Lower leg skin (tissue), 4 donors: ENCODE measurements at regions not wholly inside any gene's neighbourhood (a gene's known extent, or its start where the extent isn't known, plus 50 kb on each side); places are given as distances from the start of the nearest gene placed in this dataset.
"Not testable (repeated sequence)": the region's sequence is repeated elsewhere in the genome, so short reads cannot be mapped to it uniquely, and the experiment has no call there.

Experiments used
- DNase-seq, 2 donors: peaks; one replicate each; pipeline ENCODE4 v3.0.0-alpha.2; 2019; ENCODE audit warnings: low spot score in 2 of 2
- H3K4me3 ChIP-seq: fragments of 200-600 bp; sonication (generic); 2 replicates; pipeline ENCODE4 v1.5.1; 2017; ENCODE audit warnings: mild to moderate bottlenecking, low read depth; ENCODE audit not compliant: poor library complexity, severe bottlenecking
- POLR2A ChIP-seq, 2 donors: fragments of 450-650 bp; IDR thresholded peaks; one replicate each; pipeline ENCODE4 v1.6.1; 2016 to 2017; ENCODE audit warnings: antibody characterized with exemption in 2 of 2, mild to moderate bottlenecking in 1 of 2, moderate library complexity in 1 of 2
- WGBS, 2 donors: methylation state at CpG; one replicate each; pipeline ENCODE4 v1.1.5; 2018; 5-methylcytosine and 5-hydroxymethylcytosine counted together
- intact Hi-C: fragments of 100-400 bp; cut with DNase I; formaldehyde crosslinking; loops from one replicate; pipeline ENCODE4 v1.15.0; 2023; ENCODE audit warnings: low total_unique reads
- TF ChIP-seq, protein P1 (sequence below), 3 donors: fragments of 450-650 bp; IDR thresholded peaks; one replicate each; pipeline ENCODE4 v1.5.1; 2016; ENCODE audit warnings: antibody characterized with exemption in 3 of 3, mild to moderate bottlenecking in 3 of 3, moderate library complexity in 2 of 3

DNA sequence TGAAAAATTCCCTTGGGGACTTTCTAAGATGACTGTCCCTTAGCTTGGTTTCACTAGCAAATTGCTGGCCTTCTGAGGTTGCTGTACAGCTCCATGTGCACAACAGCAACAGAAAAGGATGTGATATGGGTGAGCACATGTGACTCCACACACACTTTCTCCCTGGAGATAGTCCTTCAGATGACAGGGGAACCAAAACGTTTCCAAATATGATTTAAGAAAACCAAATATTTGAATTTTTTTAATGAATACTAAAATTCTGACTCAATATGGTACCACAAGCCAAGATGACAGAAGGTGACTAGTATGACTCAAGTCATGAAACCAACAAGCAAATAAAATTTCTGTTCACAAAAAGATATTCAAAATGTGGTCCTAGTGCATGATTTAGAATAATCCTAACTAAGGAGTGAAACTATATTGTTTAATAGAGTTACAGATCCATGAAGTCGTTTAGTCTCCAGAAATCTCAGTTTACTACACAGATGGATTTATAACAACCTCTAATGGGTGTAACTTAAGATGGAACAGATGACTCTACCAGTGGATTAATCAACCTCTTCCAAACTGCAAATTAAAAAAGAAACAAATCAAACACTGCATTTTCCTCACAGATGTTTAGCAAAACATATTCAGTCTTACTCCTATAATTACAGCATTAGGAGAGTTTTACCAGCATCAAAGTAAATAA, 144.8 kb upstream of the PIK3R1 start:
- no peak for DNase-seq
- 31 to 48% methylated on average over 2 of the region's 2 CpGs for WGBS, 2 donors
- no peak overlapping the region for H3K4me3 ChIP-seq
- TF ChIP-seq, protein P1, sequence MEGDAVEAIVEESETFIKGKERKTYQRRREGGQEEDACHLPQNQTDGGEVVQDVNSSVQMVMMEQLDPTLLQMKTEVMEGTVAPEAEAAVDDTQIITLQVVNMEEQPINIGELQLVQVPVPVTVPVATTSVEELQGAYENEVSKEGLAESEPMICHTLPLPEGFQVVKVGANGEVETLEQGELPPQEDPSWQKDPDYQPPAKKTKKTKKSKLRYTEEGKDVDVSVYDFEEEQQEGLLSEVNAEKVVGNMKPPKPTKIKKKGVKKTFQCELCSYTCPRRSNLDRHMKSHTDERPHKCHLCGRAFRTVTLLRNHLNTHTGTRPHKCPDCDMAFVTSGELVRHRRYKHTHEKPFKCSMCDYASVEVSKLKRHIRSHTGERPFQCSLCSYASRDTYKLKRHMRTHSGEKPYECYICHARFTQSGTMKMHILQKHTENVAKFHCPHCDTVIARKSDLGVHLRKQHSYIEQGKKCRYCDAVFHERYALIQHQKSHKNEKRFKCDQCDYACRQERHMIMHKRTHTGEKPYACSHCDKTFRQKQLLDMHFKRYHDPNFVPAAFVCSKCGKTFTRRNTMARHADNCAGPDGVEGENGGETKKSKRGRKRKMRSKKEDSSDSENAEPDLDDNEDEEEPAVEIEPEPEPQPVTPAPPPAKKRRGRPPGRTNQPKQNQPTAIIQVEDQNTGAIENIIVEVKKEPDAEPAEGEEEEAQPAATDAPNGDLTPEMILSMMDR (IDR thresholded peaks at IDR 0.05): no peak
- no peak for TF ChIP-seq POLR2A (IDR thresholded peaks at IDR 0.05)
- intact Hi-C loops: no loop called here

DNA sequence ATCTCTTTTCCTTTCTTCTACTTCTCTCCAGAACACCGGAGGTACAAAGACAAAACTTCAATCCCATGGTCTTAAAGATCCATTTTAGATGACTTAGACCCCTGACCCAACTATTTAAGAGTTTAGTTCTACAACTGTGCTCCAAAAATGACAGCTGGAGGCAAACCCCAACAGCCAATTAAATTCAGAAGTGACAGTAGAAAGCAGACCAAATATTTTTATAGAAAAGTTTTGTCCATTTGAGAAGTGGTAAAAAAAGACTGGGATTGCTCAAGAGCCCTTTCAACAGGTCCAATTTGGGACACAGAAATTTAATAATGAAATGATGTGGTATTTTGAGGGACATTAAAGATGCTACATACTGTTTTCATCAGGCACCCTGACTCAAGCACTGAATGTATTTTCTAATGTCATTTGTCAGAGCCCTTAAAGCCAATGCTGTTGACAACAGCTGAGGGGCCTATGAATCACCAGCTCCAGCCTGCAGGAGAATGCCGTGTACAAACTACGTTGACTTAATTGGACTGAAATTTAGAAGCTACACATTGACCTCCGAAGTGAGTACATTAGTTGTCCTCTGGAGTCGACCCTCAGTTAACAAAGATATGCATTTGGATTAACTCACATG, 147.5 kb upstream of the PIK3R1 start:
- TF ChIP-seq, protein P1 (IDR thresholded peaks at IDR 0.05): no peak
- no peak for TF ChIP-seq POLR2A (IDR thresholded peaks at IDR 0.05)
- DNase-seq: no peak
- no peak overlapping the region for H3K4me3 ChIP-seq
- 72 to 78% methylated on average over 5 of the region's 5 CpGs for WGBS, 2 donors
- intact Hi-C loops: no loop called here

DNA sequence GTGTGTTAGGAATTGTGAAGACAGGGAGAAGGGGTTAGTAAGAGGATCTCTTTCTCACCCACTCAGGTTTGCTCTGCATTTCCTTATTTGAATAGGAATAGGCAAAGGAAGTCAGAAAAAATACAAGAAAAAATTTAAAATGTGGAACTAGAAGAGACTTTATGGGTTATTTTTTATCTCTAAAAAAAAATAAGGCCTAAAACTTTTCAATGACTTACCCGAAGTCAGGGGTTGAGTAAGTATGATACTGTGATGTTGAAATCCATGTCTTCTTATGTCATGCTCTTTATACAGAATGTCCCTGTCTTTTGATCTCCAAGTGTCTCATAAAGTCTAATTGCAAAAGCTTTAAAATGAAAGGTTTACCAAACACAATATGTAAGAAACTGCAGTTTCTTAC, 148.3 kb upstream of the PIK3R1 start:
- no peak for TF ChIP-seq POLR2A (IDR thresholded peaks at IDR 0.05)
- TF ChIP-seq, protein P1 (IDR thresholded peaks at IDR 0.05): no peak
- no peak for DNase-seq
- no peak overlapping the region for H3K4me3 ChIP-seq
- intact Hi-C loops: no loop called here
- WGBS, 2 donors: 52 to 57% methylated on average over 1 of the region's 1 CpG

DNA sequence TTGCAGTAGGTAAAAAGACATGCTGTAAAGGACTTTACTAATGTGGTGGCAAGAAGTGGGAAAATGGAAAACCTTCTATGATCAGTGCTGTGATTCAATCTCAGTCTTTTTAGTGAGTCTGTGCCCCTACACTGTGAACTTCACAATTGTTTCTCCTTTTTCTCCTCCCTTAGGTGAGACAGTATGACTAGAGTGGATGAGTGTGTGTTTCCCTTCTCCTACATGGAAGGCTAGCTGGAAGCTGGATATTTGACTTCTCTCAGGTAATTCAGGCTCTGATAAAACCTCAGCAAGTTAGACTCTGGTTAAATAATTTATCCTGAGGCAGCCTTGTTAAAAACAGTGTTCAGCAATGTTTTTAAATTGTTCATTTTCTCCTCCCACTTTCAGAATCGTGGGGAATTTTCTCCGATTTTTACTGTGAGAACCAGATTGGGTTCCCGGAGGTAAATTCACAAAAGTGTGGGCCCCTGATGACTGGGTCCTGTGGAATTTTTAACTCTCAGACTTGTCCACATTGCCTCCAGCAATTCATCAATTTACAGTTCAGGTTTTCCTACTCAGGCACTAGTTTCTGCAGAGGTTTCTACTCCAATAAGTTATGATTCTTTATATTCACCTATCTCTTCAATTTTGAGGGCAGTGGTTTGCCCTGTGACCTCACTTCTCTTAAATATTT, 149.1 kb upstream of the PIK3R1 start:
- intact Hi-C loops: no loop called here

DNA sequence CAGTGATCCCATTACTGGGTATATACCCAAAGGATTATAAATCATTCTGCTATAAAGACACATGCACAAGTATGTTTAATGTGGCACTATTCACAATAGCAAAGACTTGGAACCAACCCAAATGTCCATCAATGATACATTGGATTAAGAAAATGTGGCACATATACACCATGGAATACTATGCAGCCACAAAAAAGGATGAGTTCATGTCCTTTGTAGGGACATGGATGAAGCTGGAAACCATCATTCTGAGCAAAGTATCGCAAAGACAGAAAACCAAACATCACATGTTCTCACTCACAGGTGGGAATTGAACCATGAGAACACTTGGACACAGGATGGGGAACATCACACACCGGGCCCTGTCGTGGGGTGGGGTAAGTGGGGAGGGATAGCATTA, 150.2 kb upstream of the PIK3R1 start:
- 97 to 98% methylated on average over 3 of the region's 3 CpGs for WGBS, 2 donors
- H3K4me3 ChIP-seq, DNase-seq, intact Hi-C loops: not testable (repeated sequence)

More for the DNA sequence above, 149.1 kb upstream of the PIK3R1 start:
- DNase-seq: no peak
- no peak for TF ChIP-seq POLR2A (IDR thresholded peaks at IDR 0.05)
- TF ChIP-seq, protein P1 (IDR thresholded peaks at IDR 0.05): no peak
- H3K4me3 ChIP-seq: no peak overlapping the region
- 62 to 67% methylated on average over 3 of the region's 3 CpGs for WGBS, 2 donors

DNA sequence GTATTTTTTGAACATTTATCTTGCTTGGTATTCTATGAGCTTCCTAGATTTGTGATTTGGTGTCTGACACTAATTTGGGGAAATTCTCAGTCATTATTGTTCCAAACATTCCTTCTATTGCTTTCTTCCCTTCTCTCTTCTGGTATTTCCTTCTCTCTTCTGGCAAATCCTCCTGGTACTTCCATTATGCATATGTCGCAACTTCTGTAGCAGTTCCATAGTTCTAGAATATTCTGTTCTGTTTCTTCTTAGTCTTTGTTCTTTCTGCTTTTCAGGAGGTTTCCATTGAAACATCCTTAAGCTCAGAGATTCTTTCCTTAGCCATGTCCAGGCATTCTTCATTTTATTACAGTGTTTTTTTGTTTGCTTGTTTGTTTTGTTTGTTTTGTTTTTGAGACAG, 155.2 kb upstream of the PIK3R1 start:
- 89 to 95% methylated on average over 1 of the region's 1 CpG for WGBS, 2 donors
- intact Hi-C loops: no loop called here
- DNase-seq: no peak
- no peak overlapping the region for H3K4me3 ChIP-seq
- TF ChIP-seq, protein P1 (IDR thresholded peaks at IDR 0.05): no peak
